ENCODE measurements at regions not wholly inside any gene's neighbourhood (a gene's known extent, or its start where the extent isn't known, plus 50 kb on each side); places are given as distances from the start of the nearest gene placed in this dataset.

- Histone ChIP-seq H3K9me3 (replicated peaks in 1 of 11) (peaks cover 5 to 24% (median 18%) of the 10 kb centered on the region in 11 experiments), H3K4me2 (no peak overlapping the region)
- no peak for TF ChIP-seq Cebpa-rat (IDR thresholded peaks at IDR 0.05)
Observed at GRCh38 chr11:36976741-36977140, 378.7 kb upstream of the RAG2 start.

DNA sequence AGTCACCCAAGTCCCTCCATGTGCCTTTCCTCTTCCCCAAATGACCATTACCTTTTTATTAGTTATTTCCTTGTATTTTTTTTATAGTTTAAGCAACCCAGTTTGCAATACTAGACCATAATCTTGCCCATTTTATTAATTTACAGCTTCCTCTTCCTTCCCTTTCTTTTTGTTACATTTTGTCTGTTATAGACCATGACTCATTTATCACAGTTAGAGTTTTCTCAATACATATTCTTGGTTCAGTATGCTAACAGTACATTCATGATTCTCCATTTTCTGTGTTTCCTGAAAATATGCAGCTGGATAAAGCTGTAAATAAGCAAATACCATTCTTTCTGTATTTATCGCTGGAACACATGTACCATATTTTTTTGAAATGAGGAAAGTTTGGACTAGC, 376.7 kb upstream of the RAG2 start:
- no peaks in the 10 kb centered on the region for H3K36me3 ChIP-seq
- no peak overlapping the region for H3K4me2 ChIP-seq
- H3K4me1 ChIP-seq: no peaks in the 10 kb centered on the region
- H3K9ac ChIP-seq: no peak overlapping the region
- H3K27ac ChIP-seq: no peak overlapping the region
- no peak overlapping the region for H3K4me3 ChIP-seq
- peaks cover 0 to 9% (median 7%) of the 10 kb centered on the region in 11 experiments; a peak in 11 of 22 replicates for H3K9me3 ChIP-seq (replicated peaks in 1 of 11)
- no peak for TF ChIP-seq Cebpa-rat (IDR thresholded peaks at IDR 0.05)
- no peaks in the 10 kb centered on the region for H3K27me3 ChIP-seq
- H4K20me1 ChIP-seq: no peaks in the 10 kb centered on the region

More at GRCh38 chr11:36976741-36977140, 378.7 kb upstream of the RAG2 start:
- Histone ChIP-seq H4K20me1 (no peaks in the 10 kb centered on the region), H3K36me3 (no peaks in the 10 kb centered on the region), H3K4me3 (no peak overlapping the region), H3K4me1 (no peaks in the 10 kb centered on the region), H3K27me3 (no peaks in the 10 kb centered on the region), H3K27ac (no peak overlapping the region), H3K9ac (no peak overlapping the region)

- Histone ChIP-seq H3K4me1 (no peaks in the 10 kb centered on the region), H3K4me2 (no peak overlapping the region), H3K36me3 (no peaks in the 10 kb centered on the region), H3K9me3 (replicated peaks in 1 of 11) (peaks cover 6 to 13% (median 12%) of the 10 kb centered on the region in 11 experiments; a peak in 18 of 22 replicates), H3K4me3 (no peak overlapping the region), H4K20me1 (no peaks in the 10 kb centered on the region), H3K27me3 (no peaks in the 10 kb centered on the region), H3K9ac (no peak overlapping the region), H3K27ac (no peak overlapping the region)
- no peak for TF ChIP-seq Cebpa-rat (IDR thresholded peaks at IDR 0.05)
Observed at GRCh38 chr11:36953976-36954375, 355.9 kb upstream of the RAG2 start.

DNA sequence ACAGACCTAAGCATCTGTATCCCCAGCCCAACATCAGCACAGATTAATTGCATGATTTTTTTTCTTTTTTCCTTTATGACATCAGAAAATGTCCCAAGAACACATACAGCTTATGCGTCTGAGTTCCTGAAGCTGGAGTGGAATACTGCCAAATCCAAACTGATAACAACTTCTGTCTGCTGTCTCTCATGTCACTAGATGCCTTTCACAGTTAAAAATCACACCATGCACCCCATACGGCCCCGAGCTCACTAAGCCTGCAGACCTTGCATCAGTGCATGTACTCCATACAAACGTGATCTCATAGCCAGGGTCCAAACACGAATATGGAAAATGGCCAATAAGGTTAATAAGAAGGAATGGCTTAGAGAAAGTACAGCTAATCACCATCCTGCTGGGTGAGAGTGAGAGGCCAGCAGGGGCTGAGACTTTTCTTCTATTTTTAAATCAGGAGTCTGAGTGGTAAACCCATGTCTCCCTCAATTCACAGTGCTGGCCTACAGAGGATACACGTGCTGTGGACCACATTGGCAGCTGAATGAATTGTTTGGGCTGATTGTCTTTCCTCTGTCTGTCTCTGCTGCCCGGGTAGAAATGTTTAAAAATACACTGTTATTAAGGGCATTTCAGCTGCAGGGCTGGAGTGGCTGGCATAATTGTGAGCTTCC, 350.6 kb upstream of the RAG2 start:
- Histone ChIP-seq H3K36me3 (no peaks in the 10 kb centered on the region), H4K20me1 (no peaks in the 10 kb centered on the region), H3K4me2 (no peak overlapping the region), H3K27ac (no peak overlapping the region), H3K4me1 (no peaks in the 10 kb centered on the region), H3K27me3 (no peaks in the 10 kb centered on the region), H3K9me3 (replicated peaks in 1 of 11) (no peaks in the 10 kb centered on the region), H3K9ac (no peak overlapping the region), H3K4me3 (no peak overlapping the region)
- TF ChIP-seq Cebpa-rat (IDR thresholded peaks at IDR 0.05): no peak

DNA sequence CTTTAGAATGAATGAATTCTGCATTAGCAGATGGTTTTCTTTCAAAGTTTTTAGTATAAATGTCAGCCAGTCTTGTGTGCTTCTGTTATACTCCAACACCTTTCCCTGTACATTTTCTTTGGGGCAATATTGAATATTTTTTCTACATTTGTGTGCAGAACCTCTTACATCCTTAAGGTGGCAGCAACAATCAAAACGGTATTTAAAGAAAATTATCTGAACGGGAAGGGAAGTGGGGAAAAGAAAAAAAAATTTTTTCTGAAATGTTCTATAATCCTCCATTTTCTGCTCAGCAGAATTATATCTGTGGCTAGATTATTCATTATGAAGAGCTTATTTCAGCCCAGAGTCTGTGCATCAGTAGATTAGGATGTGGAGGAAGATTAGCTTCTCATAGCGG, 347.3 kb upstream of the RAG2 start:
- Histone ChIP-seq H4K20me1 (no peaks in the 10 kb centered on the region), H3K9me3 (replicated peaks in 1 of 11) (no peaks in the 10 kb centered on the region), H3K4me3 (no peak overlapping the region), H3K27ac (no peak overlapping the region), H3K9ac (no peak overlapping the region), H3K4me1 (no peaks in the 10 kb centered on the region), H3K27me3 (no peaks in the 10 kb centered on the region), H3K4me2 (no peak overlapping the region), H3K36me3 (no peaks in the 10 kb centered on the region)
- TF ChIP-seq Cebpa-rat (IDR thresholded peaks at IDR 0.05): no peak

DNA sequence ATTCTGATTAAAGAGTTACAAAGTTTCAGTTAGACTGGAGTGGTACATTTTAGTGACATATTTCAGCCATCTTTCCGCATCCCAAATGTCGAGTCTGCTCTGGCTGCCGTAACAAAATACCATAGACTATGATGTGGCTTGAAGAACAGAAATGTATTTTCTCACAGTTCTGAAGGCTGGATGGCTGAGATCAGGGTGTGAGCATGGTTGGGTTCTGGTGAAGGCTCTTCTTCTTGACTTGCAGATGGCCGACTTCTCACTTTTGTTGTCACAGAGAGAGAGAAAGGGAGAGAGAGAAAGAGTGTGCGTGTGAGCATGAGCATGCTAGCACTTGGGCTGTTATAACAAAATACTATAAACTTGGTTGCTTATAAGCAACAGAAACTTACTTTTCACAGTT, 335.4 kb upstream of the RAG2 start:
- Histone ChIP-seq H3K27me3 (no peaks in the 10 kb centered on the region), H3K36me3 (no peaks in the 10 kb centered on the region), H4K20me1 (no peaks in the 10 kb centered on the region), H3K4me1 (no peaks in the 10 kb centered on the region), H3K4me3 (no peak overlapping the region), H3K4me2 (no peak overlapping the region), H3K27ac (no peak overlapping the region), H3K9ac (no peak overlapping the region), H3K9me3 (replicated peaks in 1 of 11) (no peaks in the 10 kb centered on the region)
- TF ChIP-seq Cebpa-rat (IDR thresholded peaks at IDR 0.05): no peak

GRCh38 chr11:36931139-36931538, 333.1 kb upstream of the RAG2 start:
- no peak for TF ChIP-seq Cebpa-rat (IDR thresholded peaks at IDR 0.05)
- H3K27me3 ChIP-seq: no peaks in the 10 kb centered on the region
- H3K9ac ChIP-seq: no peak overlapping the region
- no peak overlapping the region for H3K4me3 ChIP-seq
- no peak overlapping the region for H3K27ac ChIP-seq
- no peaks in the 10 kb centered on the region for H4K20me1 ChIP-seq
- peaks cover 0 to 13% (median 9%) of the 10 kb centered on the region in 11 experiments; a peak in 9 of 22 replicates for H3K9me3 ChIP-seq (replicated peaks in 1 of 11)
- H3K4me2 ChIP-seq: no peak overlapping the region
- no peaks in the 10 kb centered on the region for H3K4me1 ChIP-seq
- no peaks in the 10 kb centered on the region for H3K36me3 ChIP-seq

GRCh38 chr11:36930256-36930655, 332.2 kb upstream of the RAG2 start:
- no peaks in the 10 kb centered on the region for H3K27me3 ChIP-seq
- no peaks in the 10 kb centered on the region for H3K36me3 ChIP-seq

GRCh38 chr11:36929401-36929800, 331.4 kb upstream of the RAG2 start:
- Histone ChIP-seq H3K4me1 (no peaks in the 10 kb centered on the region), H4K20me1 (no peaks in the 10 kb centered on the region), H3K9me3 (replicated peaks in 1 of 11) (peaks cover 0 to 13% (median 9%) of the 10 kb centered on the region in 11 experiments; a peak in 9 of 22 replicates), H3K9ac (no peak overlapping the region), H3K4me2 (no peak overlapping the region), H3K27ac (no peak overlapping the region), H3K27me3 (no peaks in the 10 kb centered on the region), H3K4me3 (no peak overlapping the region), H3K36me3 (no peaks in the 10 kb centered on the region)
- no peak for TF ChIP-seq Cebpa-rat (IDR thresholded peaks at IDR 0.05)

More at GRCh38 chr11:36930256-36930655, 332.2 kb upstream of the RAG2 start:
- Histone ChIP-seq H3K4me3 (no peak overlapping the region), H3K4me2 (no peak overlapping the region), H3K4me1 (no peaks in the 10 kb centered on the region), H3K9ac (no peak overlapping the region), H3K9me3 (replicated peaks in 1 of 11) (peaks cover 0 to 13% (median 9%) of the 10 kb centered on the region in 11 experiments; a peak in 9 of 22 replicates), H3K27ac (no peak overlapping the region), H4K20me1 (no peaks in the 10 kb centered on the region)
- no peak for TF ChIP-seq Cebpa-rat (IDR thresholded peaks at IDR 0.05)

- Histone ChIP-seq H3K4me2 (no peak overlapping the region), H3K27me3 (no peaks in the 10 kb centered on the region), H3K27ac (no peak overlapping the region), H3K4me3 (no peak overlapping the region), H3K4me1 (no peaks in the 10 kb centered on the region), H3K36me3 (no peaks in the 10 kb centered on the region), H4K20me1 (no peaks in the 10 kb centered on the region), H3K9ac (no peak overlapping the region), H3K9me3 (replicated peaks in 1 of 11) (peaks cover 0 to 13% (median 9%) of the 10 kb centered on the region in 11 experiments; a peak in 9 of 22 replicates)
- TF ChIP-seq Cebpa-rat (IDR thresholded peaks at IDR 0.05): no peak
Observed at GRCh38 chr11:36928621-36929020, 330.6 kb upstream of the RAG2 start.

All from BLaER1 treated with 17β-estradiol and CSF1 and Interleukin-3, amounts not matched to agents 10 nM and 100 nM (cell line).